ENCODE measurements at regions not wholly inside any gene's neighbourhood (a gene's known extent, or its start where the extent isn't known, plus 50 kb on each side); places are given as distances from the start of the nearest gene placed in this dataset.

DNA sequence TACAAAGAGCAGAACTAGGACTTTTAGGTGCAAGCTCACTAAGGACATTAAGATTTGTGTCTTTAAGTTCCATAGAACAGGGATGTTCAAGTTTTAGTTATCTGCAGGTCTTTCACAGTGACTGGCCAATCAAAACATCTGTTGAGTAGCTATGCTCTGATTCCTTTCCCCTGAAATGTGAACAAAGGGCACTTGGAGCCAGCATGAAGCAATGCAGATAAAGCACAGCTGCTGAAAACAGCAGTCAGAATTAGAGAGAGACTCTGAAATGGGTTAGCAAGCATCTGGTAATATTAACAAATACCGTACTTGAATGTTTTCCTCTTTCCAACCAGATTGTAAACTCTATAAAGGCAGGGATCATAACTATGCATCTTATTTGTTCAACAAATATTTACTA, 276.9 kb downstream of the RAB28 start:
- Histone ChIP-seq H2BK5ac (ENCODE audit: low read depth, low read length) (no peak overlapping the region), H2BK12ac (ENCODE audit: low read depth, low read length) (no peak overlapping the region), H3K56ac (replicated peaks; ENCODE audit: insufficient read length, low read depth, low read length) (no peak overlapping the region), H3K9me3 (ENCODE audit: insufficient read depth in 2 of 2, low read depth in 1 of 2, low read length in 1 of 2) (no peaks in the 10 kb centered on the region), H3K4me3 (ENCODE audit: extremely low read depth in 1 of 4, insufficient read depth in 2 of 4, low read depth in 3 of 4, low read length in 4 of 4) (no peak overlapping the region), H2BK20ac (ENCODE audit: low read length) (no peak overlapping the region), H2AK5ac (ENCODE audit: low read depth, low read length) (no peak overlapping the region), H3K18ac (ENCODE audit: extremely low read depth, low read length) (no peak overlapping the region), H3K79me2 (ENCODE audit: control insufficient read depth in 1 of 2, insufficient read depth in 2 of 2, low read length in 2 of 2) (no peaks in the 10 kb centered on the region), H4K5ac (ENCODE audit: insufficient read length, low read depth, low read length) (no peak overlapping the region), H3K23ac (ENCODE audit: insufficient read length) (no peak overlapping the region), H3K14ac (ENCODE audit: insufficient read length) (no peak overlapping the region), H4K8ac (ENCODE audit: extremely low read depth, insufficient read depth, low read length) (no peak overlapping the region), H2AFZ (ENCODE audit: low read length) (no peak overlapping the region), H4K20me1 (replicated peaks in 1 of 2; ENCODE audit: control insufficient read depth in 1 of 2, insufficient read depth in 2 of 2, low read length in 2 of 2) (peaks cover 0 to 1% of the 10 kb centered on the region in 2 experiments), H3K36me3 (ENCODE audit: control insufficient read depth in 2 of 4, insufficient read depth in 4 of 4, low read length in 3 of 4) (no peaks in the 10 kb centered on the region), H3K23me2 (ENCODE audit: low read depth, low read length) (no peaks in the 10 kb centered on the region), H2BK15ac (ENCODE audit: low read length) (no peak overlapping the region), H3K4me1 (replicated peaks in 1 of 4; ENCODE audit: control insufficient read depth in 3 of 4, insufficient read depth in 4 of 4, low read length in 3 of 4) (no peaks in the 10 kb centered on the region), H3K27ac (ENCODE audit: low read depth, low read length) (no peak overlapping the region), H4K91ac (replicated peaks; ENCODE audit: insufficient read length, low read length) (no peak overlapping the region), H3K9ac (replicated peaks in 1 of 4; ENCODE audit: extremely low read depth in 1 of 4, low read depth in 3 of 4, low read length in 3 of 4) (no peak overlapping the region), H3K79me1 (ENCODE audit: low read depth, low read length) (no peaks in the 10 kb centered on the region), H3K4me2 (ENCODE audit: insufficient read depth in 1 of 2, low read depth in 2 of 2, low read length in 2 of 2) (no peak overlapping the region), H2BK120ac (replicated peaks; ENCODE audit: low read depth, low read length) (no peak overlapping the region), H3K4ac (replicated peaks; ENCODE audit: insufficient read length, low read depth, low read length) (no peak overlapping the region), H3K27me3 (replicated peaks in 1 of 4; ENCODE audit: control insufficient read depth in 3 of 4, extremely low read depth in 1 of 4, insufficient read depth in 3 of 4, low read length in 3 of 4) (no peaks in the 10 kb centered on the region)
- no peak for FAIRE-seq
- 81% methylated on average over 1 of the region's 1 CpG; no CpG with 5 or more reads in 1 of the 2 experiments for WGBS, 2 experiments (ENCODE audit: extremely low coverage in 1 of 2, insufficient coverage in 1 of 2, insufficient read length in 1 of 2, insufficient replicate concordance in 2 of 2, low coverage in 1 of 2, low lambda C conversion rate in 2 of 2, missing lambda C conversion rate in 1 of 2)
- TF ChIP-seq, protein P1, sequence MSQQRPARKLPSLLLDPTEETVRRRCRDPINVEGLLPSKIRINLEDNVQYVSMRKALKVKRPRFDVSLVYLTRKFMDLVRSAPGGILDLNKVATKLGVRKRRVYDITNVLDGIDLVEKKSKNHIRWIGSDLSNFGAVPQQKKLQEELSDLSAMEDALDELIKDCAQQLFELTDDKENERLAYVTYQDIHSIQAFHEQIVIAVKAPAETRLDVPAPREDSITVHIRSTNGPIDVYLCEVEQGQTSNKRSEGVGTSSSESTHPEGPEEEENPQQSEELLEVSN (IDR thresholded peaks at IDR 0.05), result no peak
- no peak for TF ChIP-seq POLR2AphosphoS5 (IDR thresholded peaks at IDR 0.05; ENCODE audit: low read depth, low read length)
- TF ChIP-seq, protein P2, sequence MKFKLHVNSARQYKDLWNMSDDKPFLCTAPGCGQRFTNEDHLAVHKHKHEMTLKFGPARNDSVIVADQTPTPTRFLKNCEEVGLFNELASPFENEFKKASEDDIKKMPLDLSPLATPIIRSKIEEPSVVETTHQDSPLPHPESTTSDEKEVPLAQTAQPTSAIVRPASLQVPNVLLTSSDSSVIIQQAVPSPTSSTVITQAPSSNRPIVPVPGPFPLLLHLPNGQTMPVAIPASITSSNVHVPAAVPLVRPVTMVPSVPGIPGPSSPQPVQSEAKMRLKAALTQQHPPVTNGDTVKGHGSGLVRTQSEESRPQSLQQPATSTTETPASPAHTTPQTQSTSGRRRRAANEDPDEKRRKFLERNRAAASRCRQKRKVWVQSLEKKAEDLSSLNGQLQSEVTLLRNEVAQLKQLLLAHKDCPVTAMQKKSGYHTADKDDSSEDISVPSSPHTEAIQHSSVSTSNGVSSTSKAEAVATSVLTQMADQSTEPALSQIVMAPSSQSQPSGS (IDR thresholded peaks at IDR 0.05; ENCODE audit: low read length), result no peak
- TF ChIP-seq SIN3A (conservative IDR thresholded peaks at IDR 0.05 in 1 of 2, IDR thresholded peaks at IDR 0.05 in 1 of 2; ENCODE audit: low read depth in 1 of 2, low read length in 2 of 2), result no peak
- no peak for TF ChIP-seq SP4 (IDR thresholded peaks at IDR 0.05; ENCODE audit: low read length)
- TF ChIP-seq TEAD4 (IDR thresholded peaks at IDR 0.05; ENCODE audit: low read depth, low read length), result no peak
- TF ChIP-seq NANOG (IDR thresholded peaks at IDR 0.05; ENCODE audit: insufficient read depth, low read depth, low read length, poor library complexity, severe bottlenecking), result no peak
- ChIA-PET POLR2A (ENCODE audit: partially characterized antibody) (no interaction called here), CTCF (ENCODE audit: partially characterized antibody) (interaction anchor here (0.9 to 1.9 kb wide), 4 partner anchors 14 to 73 kb away, joined by 3 to 4 read pairs (median 3); no protein-coding TSS in a partner anchor)
- no peak for DNase-seq (ENCODE audit: low read depth in 1 of 2, low spot score in 2 of 2)
